H1 (cell line): ENCODE measurements at regions not wholly inside any gene's neighbourhood (a gene's known extent, or its start where the extent isn't known, plus 50 kb on each side); places are given as distances from the start of the nearest gene placed in this dataset.

Source experiments
- CTCF ChIA-PET: fragments of 300-600 bp; sonication (Branson Sonifier 250); formaldehyde crosslinking; loops from one replicate; lab custom pipeline; 2021; ENCODE audit not compliant: partially characterized antibody; lab: Charles Lee
- POLR2A ChIA-PET: fragments of 300-600 bp; sonication (Branson Sonifier 250); formaldehyde crosslinking; loops from one replicate; lab custom pipeline; 2021; ENCODE audit warnings: inconsistent platforms; ENCODE audit not compliant: partially characterized antibody; lab: Charles Lee
- DNase-seq, 2 experiments: peaks; one replicate each; pipeline versions ENCODE4 v3.0.0 to v3.0.0-alpha.2; 2010 to 2022; ENCODE audit warnings: low spot score in 2 of 2, low read depth in 1 of 2, mixed read lengths in 1 of 2
- FAIRE-seq: peaks from 2 replicates; lab custom pipeline; 2011; peaks lifted over from hg19 to GRCh38; lab: Jason Lieb, UNC
- H2AFZ ChIP-seq: 2 replicates; pipeline ENCODE4 v1.8.1; 2012; ENCODE audit warnings: low read length, inconsistent platforms
- H2AK5ac ChIP-seq: 2 replicates; pipeline ENCODE4 v1.6.1; 2013; ENCODE audit warnings: low read depth, low read length
- H2BK120ac ChIP-seq: replicated peaks from 2 replicates; pipeline ENCODE3; 2013; ENCODE audit warnings: low read depth, low read length, inconsistent platforms
- H2BK12ac ChIP-seq: 2 replicates; pipeline ENCODE4 v1.6.1; 2013; ENCODE audit warnings: low read depth, low read length
- H2BK15ac ChIP-seq: 2 replicates; pipeline ENCODE4 v1.6.1; 2013; ENCODE audit warnings: low read length
- H2BK20ac ChIP-seq: 2 replicates; pipeline ENCODE4 v1.6.1; 2013; ENCODE audit warnings: low read length
- H2BK5ac ChIP-seq: 2 replicates; pipeline ENCODE4 v1.6.1; 2013; ENCODE audit warnings: low read depth, low read length
- H3K14ac ChIP-seq: 2 replicates; pipeline ENCODE4 v1.6.1; 2013; ENCODE audit warnings: inconsistent platforms; ENCODE audit not compliant: insufficient read length
- H3K18ac ChIP-seq: 2 replicates; pipeline ENCODE4 v1.6.1; 2013; ENCODE audit warnings: low read length; ENCODE audit errors: extremely low read depth
- H3K23ac ChIP-seq: 2 replicates; pipeline ENCODE4 v1.6.1; 2013; ENCODE audit warnings: inconsistent platforms; ENCODE audit not compliant: insufficient read length
- H3K23me2 ChIP-seq: 2 replicates; pipeline ENCODE4 v1.6.1; 2013; ENCODE audit warnings: low read depth, low read length
- H3K27ac ChIP-seq: 2 replicates; pipeline ENCODE4 v1.6.1; 2011; ENCODE audit warnings: low read depth, low read length, inconsistent platforms
- H3K27me3 ChIP-seq, 4 experiments: replicated peaks in 1 of 4; 1 replicate in 1 of 4; 2 replicates in 3 of 4; pipeline versions ENCODE4 v1.6.1 to v1.8.1; 2011 to 2013; ENCODE audit warnings: low read length in 3 of 4, mild to moderate bottlenecking in 3 of 4, inconsistent platforms in 2 of 4, mixed read lengths in 2 of 4, moderate library complexity in 1 of 4; ENCODE audit not compliant: control insufficient read depth in 3 of 4, insufficient read depth in 3 of 4; ENCODE audit errors: extremely low read depth in 1 of 4
- H3K36me3 ChIP-seq, 4 experiments: 2 replicates each; pipeline versions ENCODE4 v1.6.1 to v1.8.1; 2011 to 2013; ENCODE audit warnings: mild to moderate bottlenecking in 4 of 4, low read length in 3 of 4, moderate library complexity in 2 of 4, control low read depth in 1 of 4, inconsistent platforms in 1 of 4; ENCODE audit not compliant: insufficient read depth in 4 of 4, control insufficient read depth in 2 of 4
- H3K4ac ChIP-seq: replicated peaks from 2 replicates; pipeline ENCODE3; 2013; ENCODE audit warnings: low read length, low read depth, mixed read lengths, inconsistent platforms; ENCODE audit not compliant: insufficient read length
- H3K4me1 ChIP-seq, 4 experiments: replicated peaks in 1 of 4; 1 replicate in 1 of 4; 2 replicates in 3 of 4; pipeline versions ENCODE4 v1.6.1 to v1.8.1; 2011 to 2013; ENCODE audit warnings: low read length in 3 of 4, inconsistent platforms in 2 of 4, mixed read lengths in 1 of 4; ENCODE audit not compliant: insufficient read depth in 4 of 4, control insufficient read depth in 3 of 4
- H3K4me2 ChIP-seq, 2 experiments: 2 replicates each; pipeline versions ENCODE4 v1.6.1 to v1.8.1; 2011 to 2013; ENCODE audit warnings: low read depth in 2 of 2, low read length in 2 of 2, control low read depth in 1 of 2, inconsistent platforms in 1 of 2, mild to moderate bottlenecking in 1 of 2; ENCODE audit not compliant: insufficient read depth in 1 of 2
- H3K4me3 ChIP-seq, 4 experiments: fragments of 200-600, 300-600 bp in 1 of 4; sonication (generic), shearing (Covaris generic), sonication (Bioruptor Twin) in 1 of 4; 2 replicates each; pipeline versions ENCODE4 v1.5.1 to v1.8.1; 2011 to 2016; ENCODE audit warnings: low read length in 4 of 4, low read depth in 3 of 4, control low read depth in 2 of 4, inconsistent platforms in 2 of 4, mild to moderate bottlenecking in 2 of 4, mixed read lengths in 1 of 4, moderate library complexity in 1 of 4; ENCODE audit not compliant: insufficient read depth in 2 of 4; ENCODE audit errors: extremely low read depth in 1 of 4
- H3K56ac ChIP-seq: replicated peaks from 2 replicates; pipeline ENCODE3; 2013; ENCODE audit warnings: low read depth, mild to moderate bottlenecking, mixed read lengths, low read length, inconsistent platforms; ENCODE audit not compliant: insufficient read length
- H3K79me1 ChIP-seq: 2 replicates; pipeline ENCODE4 v1.6.1; 2013; ENCODE audit warnings: low read depth, low read length, control low read depth
- H3K79me2 ChIP-seq, 2 experiments: 2 replicates each; pipeline versions ENCODE4 v1.6.1 to v1.8.1; 2012 to 2013; ENCODE audit warnings: low read length in 2 of 2, mild to moderate bottlenecking in 2 of 2, inconsistent platforms in 1 of 2; ENCODE audit not compliant: insufficient read depth in 2 of 2, control insufficient read depth in 1 of 2
- H3K9ac ChIP-seq, 4 experiments: replicated peaks in 1 of 4; 1 replicate in 1 of 4; 2 replicates in 3 of 4; pipeline versions ENCODE4 v1.6.1 to v1.8.1; 2011 to 2013; ENCODE audit warnings: low read depth in 3 of 4, low read length in 3 of 4, control low read depth in 2 of 4, mild to moderate bottlenecking in 2 of 4, moderate library complexity in 2 of 4, inconsistent platforms in 1 of 4; ENCODE audit errors: extremely low read depth in 1 of 4
- H3K9me3 ChIP-seq, 2 experiments: 2 replicates each; pipeline versions ENCODE4 v1.6.1 to v1.8.1; 2012 to 2013; ENCODE audit warnings: mild to moderate bottlenecking in 2 of 2, moderate library complexity in 2 of 2, control low read depth in 1 of 2, inconsistent platforms in 1 of 2, low read depth in 1 of 2, low read length in 1 of 2, mixed read lengths in 1 of 2; ENCODE audit not compliant: insufficient read depth in 2 of 2
- H4K20me1 ChIP-seq, 2 experiments: replicated peaks in 1 of 2; 2 replicates each; pipeline versions ENCODE3 to v1.8.1; 2011 to 2013; ENCODE audit warnings: inconsistent platforms in 2 of 2, low read length in 2 of 2, mild to moderate bottlenecking in 1 of 2; ENCODE audit not compliant: insufficient read depth in 2 of 2, control insufficient read depth in 1 of 2
- H4K5ac ChIP-seq: 2 replicates; pipeline ENCODE4 v1.6.1; 2013; ENCODE audit warnings: low read length, low read depth, mixed read lengths, inconsistent platforms; ENCODE audit not compliant: insufficient read length
- H4K8ac ChIP-seq: 2 replicates; pipeline ENCODE4 v1.8.0; 2013; ENCODE audit warnings: mild to moderate bottlenecking, moderate library complexity, low read length, inconsistent platforms; ENCODE audit not compliant: insufficient read depth; ENCODE audit errors: extremely low read depth
- H4K91ac ChIP-seq: replicated peaks from 2 replicates; pipeline ENCODE3; 2013; ENCODE audit warnings: low read length, mixed read lengths, inconsistent platforms; ENCODE audit not compliant: insufficient read length
- KDM1A ChIP-seq: fragments of 200-600, 300-600 bp; sonication (generic); IDR thresholded peaks from 2 replicates; pipeline ENCODE4 v1.7.1; 2016; ENCODE audit warnings: mild to moderate bottlenecking, low read length, borderline replicate concordance
- SAP30 ChIP-seq: fragments of 300-600 bp; sonication (generic); IDR thresholded peaks from 2 replicates; pipeline ENCODE4 v1.7.1; 2012; ENCODE audit warnings: low read length, moderate library complexity, mild to moderate bottlenecking, inconsistent platforms; ENCODE audit not compliant: insufficient read depth, insufficient replicate concordance

- Histone ChIP-seq H3K4me3 (no peak overlapping the region), H3K79me1 (no peaks in the 10 kb centered on the region), H3K9ac (no peak overlapping the region), H2BK20ac (no peak overlapping the region), H2BK15ac (no peak overlapping the region), H3K18ac (no peak overlapping the region), H2BK12ac (no peak overlapping the region), H2AK5ac (no peak overlapping the region), H3K4me2 (no peak overlapping the region), H2BK120ac (no peak overlapping the region), H2BK5ac (no peak overlapping the region), H3K56ac (no peak overlapping the region), H3K27ac (no peak overlapping the region), H3K27me3 (no peaks in the 10 kb centered on the region), H4K5ac (no peak overlapping the region), H3K4me1 (no peaks in the 10 kb centered on the region), H3K9me3 (peaks cover 6 to 11% of the 10 kb centered on the region in 2 experiments; a peak in 1 of 4 replicates), H4K8ac (no peak overlapping the region), H3K23ac (no peak overlapping the region), H4K91ac (no peak overlapping the region), H3K4ac (no peak overlapping the region), H4K20me1 (no peaks in the 10 kb centered on the region), H3K36me3 (no peaks in the 10 kb centered on the region), H2AFZ (no peak overlapping the region), H3K23me2 (no peaks in the 10 kb centered on the region), H3K79me2 (no peaks in the 10 kb centered on the region), H3K14ac (no peak overlapping the region)
- CTCF ChIA-PET: interaction anchor here (2.5 kb wide), 1 partner anchor 9 kb away, joined by 7 read pairs; no protein-coding TSS in a partner anchor
- POLR2A ChIA-PET: no interaction called here
- no peak for DNase-seq
- no peak for FAIRE-seq
- TF ChIP-seq KDM1A: no peak
- TF ChIP-seq SAP30: no peak
Observed at GRCh38 chr4:120415896-120416295, 349.2 kb upstream of the MAD2L1 start.
